ENCODE measurements at regions not wholly inside any gene's neighbourhood (a gene's known extent, or its start where the extent isn't known, plus 50 kb on each side); places are given as distances from the start of the nearest gene placed in this dataset.

- no peak overlapping the region for H3K9ac ChIP-seq
- 80 to 88% methylated on average over 3 of the region's 3 CpGs for WGBS, 2 experiments (ENCODE audit: low coverage in 1 of 2, low lambda C conversion rate in 2 of 2, missing lambda C conversion rate in 2 of 2)
- DNase-seq = no peak
- no peaks in the 10 kb centered on the region for H3K9me2 ChIP-seq (ENCODE audit: insufficient read depth)
- H3K36me3 ChIP-seq (ENCODE audit: low read depth) = no peaks in the 10 kb centered on the region
- in situ Hi-C loops (cut with MboI) = no loop called here
- no peak overlapping the region for H3K4me3 ChIP-seq
- no peak overlapping the region for H3K4me2 ChIP-seq (ENCODE audit: unreplicated experiment)
- H3K79me2 ChIP-seq (ENCODE audit: insufficient read depth) = no peaks in the 10 kb centered on the region
- H2AFZ ChIP-seq = no peak overlapping the region
- TF ChIP-seq EZH2 (IDR thresholded peaks at IDR 0.05; ENCODE audit: insufficient read depth, poor library complexity, severe bottlenecking) = no peak
- no peak for TF ChIP-seq EZH2phosphoT487 (IDR thresholded peaks at IDR 0.05; ENCODE audit: insufficient read depth, low read depth)
- no peaks in the 10 kb centered on the region for H3F3A ChIP-seq (ENCODE audit: insufficient read depth)
- H3K27ac ChIP-seq = no peak overlapping the region
- H3K9me3 ChIP-seq (ENCODE audit: low read depth) = no peaks in the 10 kb centered on the region
- no peaks in the 10 kb centered on the region for H3K4me1 ChIP-seq (ENCODE audit: insufficient read depth)
- no peaks in the 10 kb centered on the region for H3K27me3 ChIP-seq (replicated peaks; ENCODE audit: insufficient read depth)
- H4K20me1 ChIP-seq (ENCODE audit: insufficient read depth) = no peaks in the 10 kb centered on the region
These were observed 917.1 kb upstream of the INTU start for GRCh38 chr4:126715681-126716080.

GRCh38 chr4:126718136-126718535 is 914.6 kb upstream of the INTU start:
- no peaks in the 10 kb centered on the region for H3K9me3 ChIP-seq (ENCODE audit: low read depth)
- DNase-seq = no peak

GRCh38 chr4:126719852-126720251 is 912.9 kb upstream of the INTU start:
- TF ChIP-seq EZH2 (IDR thresholded peaks at IDR 0.05; ENCODE audit: insufficient read depth, poor library complexity, severe bottlenecking) (no peak), EZH2phosphoT487 (IDR thresholded peaks at IDR 0.05; ENCODE audit: insufficient read depth, low read depth) (no peak)
- Histone ChIP-seq H4K20me1 (ENCODE audit: insufficient read depth) (no peaks in the 10 kb centered on the region), H3K27ac (no peak overlapping the region), H3K9me2 (ENCODE audit: insufficient read depth) (no peaks in the 10 kb centered on the region), H3K27me3 (replicated peaks; ENCODE audit: insufficient read depth) (no peaks in the 10 kb centered on the region), H2AFZ (no peak overlapping the region), H3K79me2 (ENCODE audit: insufficient read depth) (no peaks in the 10 kb centered on the region), H3K4me1 (ENCODE audit: insufficient read depth) (no peaks in the 10 kb centered on the region), H3K4me3 (no peak overlapping the region), H3K9ac (no peak overlapping the region), H3K36me3 (ENCODE audit: low read depth) (no peaks in the 10 kb centered on the region), H3K4me2 (ENCODE audit: unreplicated experiment) (no peak overlapping the region), H3K9me3 (ENCODE audit: low read depth) (no peaks in the 10 kb centered on the region), H3F3A (ENCODE audit: insufficient read depth) (no peaks in the 10 kb centered on the region)
- 78 to 81% methylated on average over 3 of the region's 3 CpGs for WGBS, 2 experiments (ENCODE audit: low coverage in 1 of 2, low lambda C conversion rate in 2 of 2, missing lambda C conversion rate in 2 of 2)
- in situ Hi-C loops (cut with MboI) = no loop called here
- no peak for DNase-seq

More at GRCh38 chr4:126718136-126718535, 914.6 kb upstream of the INTU start:
- H3K4me2 ChIP-seq (ENCODE audit: unreplicated experiment) = no peak overlapping the region
- H3K4me1 ChIP-seq (ENCODE audit: insufficient read depth) = no peaks in the 10 kb centered on the region
- no peak overlapping the region for H3K4me3 ChIP-seq
- no peaks in the 10 kb centered on the region for H3K36me3 ChIP-seq (ENCODE audit: low read depth)
- no peak overlapping the region for H2AFZ ChIP-seq
- H3K27ac ChIP-seq = no peak overlapping the region
- no peak for TF ChIP-seq EZH2phosphoT487 (IDR thresholded peaks at IDR 0.05; ENCODE audit: insufficient read depth, low read depth)
- TF ChIP-seq EZH2 (IDR thresholded peaks at IDR 0.05; ENCODE audit: insufficient read depth, poor library complexity, severe bottlenecking) = no peak
- no peaks in the 10 kb centered on the region for H3K9me2 ChIP-seq (ENCODE audit: insufficient read depth)
- H4K20me1 ChIP-seq (ENCODE audit: insufficient read depth) = no peaks in the 10 kb centered on the region
- H3F3A ChIP-seq (ENCODE audit: insufficient read depth) = no peaks in the 10 kb centered on the region
- WGBS, 2 experiments (ENCODE audit: low coverage in 1 of 2, low lambda C conversion rate in 2 of 2, missing lambda C conversion rate in 2 of 2) = 70 to 77% methylated on average over 4 of the region's 4 CpGs
- no peaks in the 10 kb centered on the region for H3K27me3 ChIP-seq (replicated peaks; ENCODE audit: insufficient read depth)
- no peak overlapping the region for H3K9ac ChIP-seq
- in situ Hi-C loops (cut with MboI) = no loop called here
- no peaks in the 10 kb centered on the region for H3K79me2 ChIP-seq (ENCODE audit: insufficient read depth)

GRCh38 chr4:126725906-126726305 is 906.9 kb upstream of the INTU start:
- Histone ChIP-seq H3K9me3 (ENCODE audit: low read depth) (no peaks in the 10 kb centered on the region), H4K20me1 (ENCODE audit: insufficient read depth) (no peaks in the 10 kb centered on the region), H3K4me1 (ENCODE audit: insufficient read depth) (peaks cover 5% of the 10 kb centered on the region; the same call in 1 of the 2 replicates), H3K36me3 (ENCODE audit: low read depth) (no peaks in the 10 kb centered on the region), H3K9ac (no peak overlapping the region), H3K4me3 (no peak overlapping the region), H3K27ac (no peak overlapping the region), H3K9me2 (ENCODE audit: insufficient read depth) (no peaks in the 10 kb centered on the region; the same call in 1 of the 2 replicates), H3F3A (ENCODE audit: insufficient read depth) (no peaks in the 10 kb centered on the region), H2AFZ (no peak overlapping the region), H3K4me2 (ENCODE audit: unreplicated experiment) (no peak overlapping the region), H3K79me2 (ENCODE audit: insufficient read depth) (no peaks in the 10 kb centered on the region), H3K27me3 (replicated peaks; ENCODE audit: insufficient read depth) (no peaks in the 10 kb centered on the region)
- no peak for DNase-seq
- in situ Hi-C loops (cut with MboI) = no loop called here
- TF ChIP-seq EZH2phosphoT487 (IDR thresholded peaks at IDR 0.05; ENCODE audit: insufficient read depth, low read depth) (no peak), EZH2 (IDR thresholded peaks at IDR 0.05; ENCODE audit: insufficient read depth, poor library complexity, severe bottlenecking) (no peak)

GRCh38 chr4:126727461-126727860 is 905.3 kb upstream of the INTU start:
- Histone ChIP-seq H4K20me1 (ENCODE audit: insufficient read depth) (no peaks in the 10 kb centered on the region), H3K9ac (no peak overlapping the region), H3K4me3 (no peak overlapping the region), H2AFZ (no peak overlapping the region), H3K9me3 (ENCODE audit: low read depth) (no peaks in the 10 kb centered on the region), H3K36me3 (ENCODE audit: low read depth) (no peaks in the 10 kb centered on the region), H3F3A (ENCODE audit: insufficient read depth) (no peaks in the 10 kb centered on the region), H3K4me2 (ENCODE audit: unreplicated experiment) (no peak overlapping the region), H3K79me2 (ENCODE audit: insufficient read depth) (no peaks in the 10 kb centered on the region), H3K27ac (no peak overlapping the region), H3K9me2 (ENCODE audit: insufficient read depth) (no peaks in the 10 kb centered on the region; the same call in 1 of the 2 replicates), H3K27me3 (replicated peaks; ENCODE audit: insufficient read depth) (no peaks in the 10 kb centered on the region), H3K4me1 (ENCODE audit: insufficient read depth) (peaks cover 5% of the 10 kb centered on the region; the same call in 1 of the 2 replicates)
- in situ Hi-C loops (cut with MboI) = no loop called here
- 90 to 94% methylated on average over 1 of the region's 1 CpG for WGBS, 2 experiments (ENCODE audit: low coverage in 1 of 2, low lambda C conversion rate in 2 of 2, missing lambda C conversion rate in 2 of 2)
- DNase-seq = peak; percentile 44
- TF ChIP-seq EZH2 (IDR thresholded peaks at IDR 0.05; ENCODE audit: insufficient read depth, poor library complexity, severe bottlenecking) (no peak), EZH2phosphoT487 (IDR thresholded peaks at IDR 0.05; ENCODE audit: insufficient read depth, low read depth) (no peak)

Measured in GM23248 (cell line).